ENCODE measurements at regions not wholly inside any gene's neighbourhood (a gene's known extent, or its start where the extent isn't known, plus 50 kb on each side); places are given as distances from the start of the nearest gene placed in this dataset.

GRCh38 chr4:8762356-8762755 lies 109.3 kb downstream of the HMX1 start:
- 42 to 74% methylated on average over 7 of the region's 7 CpGs for WGBS, 2 donors
- H3K36me3 ChIP-seq, result no peaks in the 10 kb centered on the region
- no peak for TF ChIP-seq POLR2AphosphoS5 (IDR thresholded peaks at IDR 0.05)
- no peak for TF ChIP-seq EP300 (IDR thresholded peaks at IDR 0.05)
- TF ChIP-seq POLR2A (IDR thresholded peaks at IDR 0.05), result no peak
- TF ChIP-seq CTCF (IDR thresholded peaks at IDR 0.05), result no peak
- H3K4me3 ChIP-seq, result no peak overlapping the region
- no peak overlapping the region for H3K27ac ChIP-seq
- H3K27me3 ChIP-seq, result peaks cover 0 to 45% (median 6%) of the 10 kb centered on the region in 3 donors
- intact Hi-C loops (cut with DNase I), result no loop called here
- H3K4me1 ChIP-seq, result no peaks in the 10 kb centered on the region
- H3K9me3 ChIP-seq, result no peaks in the 10 kb centered on the region
- DNase-seq, result peak; percentile 37

- Histone ChIP-seq H3K4me1 (no peaks in the 10 kb centered on the region), H3K4me3 (no peak overlapping the region), H3K36me3 (no peaks in the 10 kb centered on the region), H3K9me3 (no peaks in the 10 kb centered on the region), H3K27ac (no peak overlapping the region), H3K27me3 (peaks cover 0 to 39% (median 6%) of the 10 kb centered on the region in 3 donors)
- 55 to 70% methylated on average over 11 of the region's 11 CpGs for WGBS, 2 donors
- intact Hi-C loops (cut with DNase I), result no loop called here
- DNase-seq, result peak; percentile 61
- TF ChIP-seq EP300 (IDR thresholded peaks at IDR 0.05), result no peak
- no peak for TF ChIP-seq POLR2AphosphoS5 (IDR thresholded peaks at IDR 0.05)
- TF ChIP-seq POLR2A (IDR thresholded peaks at IDR 0.05), result no peak
- no peak for TF ChIP-seq CTCF (IDR thresholded peaks at IDR 0.05)
Observed at GRCh38 chr4:8761824-8762205, 109.8 kb downstream of the HMX1 start.

GRCh38 chr4:8761167-8761823 lies 110.3 kb downstream of the HMX1 start:
- no peak for TF ChIP-seq CTCF (IDR thresholded peaks at IDR 0.05)
- TF ChIP-seq POLR2AphosphoS5 (IDR thresholded peaks at IDR 0.05), result no peak
- no peak for TF ChIP-seq EP300 (IDR thresholded peaks at IDR 0.05)
- TF ChIP-seq POLR2A (IDR thresholded peaks at IDR 0.05), result no peak
- DNase-seq, result peak; percentile 43
- Histone ChIP-seq H3K4me3 (no peak overlapping the region), H3K36me3 (no peaks in the 10 kb centered on the region), H3K4me1 (no peaks in the 10 kb centered on the region), H3K27ac (no peak overlapping the region), H3K9me3 (no peaks in the 10 kb centered on the region), H3K27me3 (peaks cover 0 to 34% (median 6%) of the 10 kb centered on the region in 3 donors)
- 47 to 65% methylated on average over 17 of the region's 17 CpGs for WGBS, 2 donors
- intact Hi-C loops (cut with DNase I), result no loop called here

- H3K36me3 ChIP-seq, result no peaks in the 10 kb centered on the region
- H3K9me3 ChIP-seq, result no peaks in the 10 kb centered on the region
- TF ChIP-seq EP300 (IDR thresholded peaks at IDR 0.05) (no peak), CTCF (IDR thresholded peaks at IDR 0.05) (no peak)
- no peak overlapping the region for H3K4me3 ChIP-seq
- 79 to 84% methylated on average over 11 of the region's 11 CpGs for WGBS, 2 donors
- peak; percentile 53 for DNase-seq
- peaks cover 0 to 27% (median 6%) of the 10 kb centered on the region in 3 donors for H3K27me3 ChIP-seq
- intact Hi-C loops (cut with DNase I), result no loop called here
- H3K27ac ChIP-seq, result no peak overlapping the region
- H3K4me1 ChIP-seq, result no peaks in the 10 kb centered on the region
Observed at GRCh38 chr4:8760561-8760960, 111.1 kb downstream of the HMX1 start.

GRCh38 chr4:8759987-8760386 lies 111.7 kb downstream of the HMX1 start:
- H3K9me3 ChIP-seq, result no peaks in the 10 kb centered on the region
- no peaks in the 10 kb centered on the region for H3K36me3 ChIP-seq
- H3K27me3 ChIP-seq, result peaks cover 0 to 25% (median 3%) of the 10 kb centered on the region in 3 donors
- 77 to 83% methylated on average over 19 of the region's 19 CpGs for WGBS, 2 donors
- no peaks in the 10 kb centered on the region for H3K4me1 ChIP-seq
- intact Hi-C loops (cut with DNase I), result no loop called here
- no peak overlapping the region for H3K4me3 ChIP-seq
- no peak overlapping the region for H3K27ac ChIP-seq
- peak; percentile 37 for DNase-seq
- no peak for TF ChIP-seq POLR2A (IDR thresholded peaks at IDR 0.05)
- TF ChIP-seq CTCF (IDR thresholded peaks at IDR 0.05), result no peak
- no peak for TF ChIP-seq EP300 (IDR thresholded peaks at IDR 0.05)
